CD4-positive, alpha-beta T cell treated with Interferon gamma for 1 hour (primary cell): ENCODE measurements at regions not wholly inside any gene's neighbourhood (a gene's known extent, or its start where the extent isn't known, plus 50 kb on each side); places are given as distances from the start of the nearest gene placed in this dataset.

Experiments
- DNase-seq: peaks from one replicate; pipeline ENCODE4 v3.0.0-alpha.2; 2020

- no peak for DNase-seq
Observed at GRCh38 chr4:14184265-14184664, 556.7 kb upstream of the BOD1L1 start.

DNA sequence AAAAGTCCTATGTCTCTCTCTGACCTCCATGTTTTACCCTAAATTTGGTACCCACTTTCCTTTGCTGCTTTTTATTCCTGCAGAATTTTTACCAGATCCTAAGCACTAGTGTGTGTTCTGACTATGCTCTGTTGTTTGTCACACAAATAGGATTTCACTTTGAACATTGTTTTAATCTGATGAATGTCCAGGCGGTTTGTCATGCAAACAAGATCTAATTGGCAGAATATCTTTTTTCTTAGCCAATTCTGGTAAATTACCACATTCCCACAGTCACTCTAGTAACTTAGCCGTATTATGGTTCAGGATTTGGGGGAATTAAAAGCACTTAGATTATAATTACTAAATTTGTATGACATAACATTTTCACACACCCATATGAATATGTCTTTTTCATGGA lies 557.2 kb upstream of the BOD1L1 start:
- no peak for DNase-seq

DNA sequence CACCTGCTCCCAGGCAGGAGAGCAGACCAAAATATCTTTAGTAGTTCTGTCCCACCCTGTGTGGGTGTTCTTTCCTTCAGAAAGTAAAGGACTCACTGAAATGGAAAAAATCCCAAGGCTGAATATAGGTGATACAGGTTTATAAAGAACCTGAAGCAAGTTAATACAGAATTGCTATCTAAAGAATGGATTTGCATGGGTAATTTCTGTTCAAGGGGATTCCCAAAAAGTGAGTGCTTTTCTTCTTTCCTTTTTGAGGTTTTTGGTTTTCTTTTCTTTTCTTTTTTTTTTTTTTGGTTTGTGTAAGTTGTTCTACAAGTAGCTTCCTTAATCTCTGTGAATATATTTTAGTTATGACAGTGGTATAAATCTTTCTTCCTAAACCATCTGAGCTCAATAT lies 560.7 kb upstream of the BOD1L1 start:
- DNase-seq, result no peak

DNA sequence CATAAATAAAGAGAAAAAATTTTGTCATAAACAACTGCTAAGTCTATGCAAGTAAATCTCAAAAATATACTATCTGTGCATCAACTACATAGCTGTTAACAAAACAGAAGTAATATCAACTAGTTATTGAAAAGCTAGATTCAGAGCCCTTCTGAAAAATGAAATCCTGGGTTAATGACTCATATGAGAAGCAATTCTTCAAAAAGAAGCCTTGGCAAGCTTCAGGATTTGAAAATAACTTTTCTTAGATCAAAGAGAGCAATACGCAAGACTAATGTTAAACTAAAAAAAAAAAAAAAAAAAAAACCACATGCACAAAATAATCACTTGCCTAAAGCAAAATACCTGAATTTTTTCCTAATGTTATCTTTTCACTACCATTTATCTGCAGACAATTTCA lies 566.1 kb upstream of the BOD1L1 start:
- no peak for DNase-seq

DNA sequence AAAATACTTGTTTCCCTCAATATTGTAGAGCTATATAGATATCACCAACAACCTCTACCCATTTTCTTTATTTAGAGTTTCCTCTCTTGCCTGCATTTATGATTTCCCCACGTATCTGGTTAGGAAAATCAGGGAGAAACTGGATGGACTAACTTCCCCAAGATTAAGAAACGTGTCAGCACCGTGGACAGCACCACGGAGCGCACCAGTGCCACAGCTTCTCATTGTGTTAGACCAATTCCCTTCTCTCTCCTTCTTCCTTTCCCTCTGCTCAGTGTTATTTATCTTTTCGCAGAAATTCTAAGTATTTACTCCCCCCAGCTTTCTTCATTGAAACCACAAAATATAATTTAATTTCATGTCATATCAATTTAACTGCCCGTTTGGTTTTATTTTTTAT lies 568.6 kb upstream of the BOD1L1 start:
- DNase-seq, result no peak

GRCh38 chr4:14215116-14215770 lies 587.7 kb upstream of the BOD1L1 start:
- no peak for DNase-seq

- DNase-seq, result no peak
Observed at GRCh38 chr4:14217401-14217800, 589.9 kb upstream of the BOD1L1 start.

DNA sequence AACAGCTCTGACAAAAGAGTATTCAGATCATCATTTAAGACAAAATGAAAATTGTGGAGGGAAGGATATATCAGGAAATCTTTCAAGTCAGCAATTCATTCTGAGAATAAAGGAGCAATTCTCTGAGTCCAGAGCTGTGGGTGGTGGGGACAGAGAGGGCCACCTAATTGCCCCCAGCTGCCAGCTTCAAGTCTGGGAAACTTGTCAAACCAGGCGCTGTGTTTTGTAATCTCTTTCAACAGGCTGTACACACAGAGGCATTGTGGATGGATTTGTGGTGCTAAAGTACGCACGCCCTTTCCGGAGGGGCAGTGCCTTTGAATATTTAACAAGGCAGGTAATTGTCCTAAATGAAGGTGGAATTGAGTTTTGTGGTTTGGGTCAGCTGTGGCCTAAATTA lies 591.1 kb upstream of the BOD1L1 start:
- DNase-seq, result no peak

- DNase-seq, result no peak
Observed at GRCh38 chr4:14221176-14221575, 593.7 kb upstream of the BOD1L1 start.

GRCh38 chr4:14222377-14223029 lies 595.0 kb upstream of the BOD1L1 start:
- DNase-seq, result no peak

DNA sequence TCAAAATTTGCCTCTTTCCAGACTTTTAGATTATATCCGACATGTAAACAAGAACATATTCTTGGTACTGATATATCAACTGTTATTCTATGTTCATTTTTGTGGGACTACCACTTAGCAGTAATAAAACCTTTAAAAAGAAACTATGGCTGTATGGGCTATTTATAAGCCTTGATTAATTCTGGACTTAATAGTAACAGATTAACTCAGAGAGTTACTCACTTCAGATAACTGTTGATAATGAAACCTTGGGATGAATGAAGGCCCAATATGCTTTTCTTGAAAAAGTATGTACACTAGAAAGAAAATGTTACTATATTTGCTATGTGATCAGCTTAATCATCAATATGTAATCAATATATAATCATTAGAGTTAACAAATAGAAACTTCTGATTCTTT lies 595.9 kb upstream of the BOD1L1 start:
- DNase-seq, result no peak

DNA sequence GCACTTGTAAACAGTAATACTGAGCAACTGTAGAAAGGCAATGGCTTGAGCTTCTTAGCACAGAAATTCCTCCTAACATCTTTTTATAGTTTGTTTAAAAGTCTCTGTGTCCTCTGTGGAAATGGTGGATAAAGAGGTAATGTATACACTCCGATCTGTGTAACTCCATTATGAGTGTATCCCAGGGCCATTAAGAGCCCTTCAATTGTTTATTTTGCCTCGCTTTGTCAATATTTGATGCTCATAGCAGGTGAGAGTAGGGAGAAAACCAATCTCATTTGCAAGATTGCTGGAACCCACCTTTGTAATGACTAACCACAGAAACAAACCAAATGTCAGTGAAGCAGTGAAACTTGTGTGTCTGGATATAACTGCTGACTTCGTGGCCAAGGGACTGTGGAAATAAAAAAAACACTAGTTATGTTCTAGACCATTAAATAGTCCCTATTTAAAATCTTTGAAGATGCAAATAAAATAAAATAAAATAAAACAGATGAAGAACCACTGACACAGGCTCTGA lies 598.2 kb upstream of the BOD1L1 start:
- DNase-seq, result no peak

DNA sequence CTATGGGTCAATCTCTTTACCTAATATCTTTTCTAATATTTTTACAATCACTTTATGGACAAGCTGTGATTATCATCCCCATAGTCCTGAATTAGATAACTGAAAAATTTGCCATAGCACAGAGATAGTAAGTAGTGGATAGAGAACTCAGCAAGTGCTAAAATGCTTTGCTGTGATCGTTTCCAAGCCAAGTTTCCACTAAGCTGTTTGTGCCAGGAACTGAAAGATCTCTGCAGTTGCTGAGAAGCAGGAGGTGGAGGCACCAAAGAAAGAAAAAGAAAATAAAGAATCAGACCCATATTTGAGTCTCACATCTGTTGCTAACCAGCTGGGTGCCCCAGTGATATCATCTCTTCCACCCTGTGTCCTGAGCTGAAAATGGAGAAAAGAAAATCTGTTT lies 605.6 kb upstream of the BOD1L1 start:
- DNase-seq, result no peak

DNA sequence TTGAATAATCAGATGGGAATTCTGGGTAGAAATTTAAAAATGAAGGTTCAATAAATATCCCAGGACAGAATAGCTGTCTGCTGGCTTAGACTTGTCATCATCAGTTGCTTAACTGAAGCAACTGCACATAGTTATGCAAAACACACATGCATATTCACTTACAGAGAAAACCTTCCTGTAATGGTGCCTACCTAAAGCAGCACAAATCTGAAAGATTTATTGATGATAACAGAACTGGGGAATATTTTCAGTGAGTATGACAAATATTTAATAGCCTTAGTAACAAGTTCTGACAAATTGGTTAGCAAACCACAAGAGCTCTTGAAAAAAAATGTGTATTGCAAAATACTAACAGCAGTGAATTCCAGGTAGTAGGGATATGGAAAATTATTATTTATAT lies 606.8 kb upstream of the BOD1L1 start:
- no peak for DNase-seq

DNA sequence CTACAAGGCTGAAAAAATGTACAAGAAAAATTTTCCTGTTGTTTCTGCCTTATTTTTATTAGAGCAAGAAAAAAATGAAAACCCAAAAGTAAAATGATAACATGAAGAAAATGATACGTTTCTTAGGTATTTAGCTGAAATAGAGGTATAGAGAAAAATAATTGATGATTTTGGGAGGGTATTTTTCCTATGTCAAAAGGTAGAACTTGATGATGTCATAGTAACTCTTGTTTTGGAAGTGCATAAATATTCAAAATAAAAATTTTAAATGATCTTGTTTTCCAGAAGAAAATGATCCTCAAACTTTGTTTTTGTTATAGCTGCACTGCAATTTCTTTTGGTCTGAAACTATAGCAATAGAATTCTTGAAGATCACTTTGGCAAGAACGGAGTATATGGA lies 608.8 kb upstream of the BOD1L1 start:
- DNase-seq, result no peak

DNA sequence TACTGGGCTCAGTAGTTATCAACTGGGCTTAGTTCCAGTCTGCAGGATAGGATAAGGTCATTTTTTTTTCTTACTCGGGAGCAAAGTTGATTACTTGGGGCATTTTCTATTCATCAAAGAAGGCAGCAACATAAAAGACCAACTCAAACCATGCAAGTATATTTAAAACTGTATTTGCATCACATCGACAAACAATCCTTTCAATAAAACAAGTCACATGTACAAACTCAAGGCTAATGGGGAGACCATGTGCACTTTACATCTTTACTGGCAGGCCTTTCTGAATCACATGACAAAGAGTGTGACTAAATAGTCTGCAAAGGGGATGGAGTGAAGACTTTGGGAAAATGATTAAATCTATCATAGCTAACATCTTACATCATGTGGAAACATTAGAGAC lies 610.4 kb upstream of the BOD1L1 start:
- no peak for DNase-seq

GRCh38 chr4:14241574-14241973 lies 614.0 kb upstream of the BOD1L1 start:
- no peak for DNase-seq

- DNase-seq, result no peak
Observed at GRCh38 chr4:14247767-14248166, 620.2 kb upstream of the BOD1L1 start.

DNA sequence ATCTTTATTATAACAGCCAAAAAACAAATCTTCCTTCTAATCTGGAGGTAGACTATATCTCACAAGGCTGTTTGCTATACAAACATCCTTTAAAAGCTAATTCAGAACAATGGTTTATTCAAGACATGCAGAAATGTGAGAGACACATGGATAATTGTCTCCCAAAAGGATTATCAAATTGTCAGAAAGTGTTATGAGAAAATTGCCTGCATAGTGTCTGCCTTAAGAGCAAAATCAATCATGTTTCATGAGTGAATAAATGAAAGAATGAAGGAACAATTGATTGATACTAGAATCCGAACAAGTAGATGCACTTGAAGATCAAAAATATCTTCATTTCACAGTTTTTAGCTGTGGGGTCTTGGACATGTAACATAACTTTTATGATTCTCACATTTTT lies 621.7 kb upstream of the BOD1L1 start:
- DNase-seq, result no peak

- DNase-seq, result no peak
Observed at GRCh38 chr4:14254252-14254651, 626.7 kb upstream of the BOD1L1 start.

DNA sequence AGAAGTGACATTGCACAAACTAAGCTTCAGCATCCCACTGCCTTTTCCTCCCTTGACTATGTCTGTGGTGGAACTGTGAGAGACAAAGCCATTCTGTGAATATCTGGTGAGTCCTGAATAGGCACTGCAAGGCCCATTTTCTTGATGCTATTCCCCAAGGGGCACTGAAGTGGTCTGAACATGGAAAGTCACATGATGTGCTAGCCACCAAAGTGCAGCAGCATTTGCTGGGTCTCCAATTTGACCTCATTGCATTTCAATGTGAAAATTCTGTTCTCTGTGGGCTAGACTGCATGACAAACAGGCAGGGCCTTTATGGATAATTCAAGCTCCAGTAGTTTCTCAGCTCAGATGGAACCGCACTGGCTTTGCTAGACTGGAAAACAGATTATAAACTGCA lies 627.4 kb upstream of the BOD1L1 start:
- no peak for DNase-seq

- DNase-seq, result no peak
Observed at GRCh38 chr4:14257903-14258302, 630.4 kb upstream of the BOD1L1 start.

DNA sequence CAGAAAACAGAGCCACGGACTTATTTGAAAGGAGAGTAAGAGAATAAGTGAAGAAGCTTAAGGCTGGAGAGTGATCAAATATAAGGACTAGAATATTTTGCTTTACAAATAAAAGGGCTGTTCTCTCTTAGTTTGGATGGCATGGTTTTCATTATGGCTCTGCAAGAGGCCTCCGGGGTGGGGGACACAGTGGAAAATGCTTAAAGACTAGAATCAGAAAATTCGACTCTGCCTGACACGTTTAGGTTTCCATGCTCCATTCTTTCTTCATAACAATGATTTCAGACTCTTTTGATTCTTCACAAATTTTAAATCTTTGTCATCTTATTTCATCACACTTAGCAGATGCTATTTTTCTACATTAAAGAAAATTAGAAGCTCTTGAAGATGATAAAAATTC lies 632.4 kb upstream of the BOD1L1 start:
- no peak for DNase-seq

DNA sequence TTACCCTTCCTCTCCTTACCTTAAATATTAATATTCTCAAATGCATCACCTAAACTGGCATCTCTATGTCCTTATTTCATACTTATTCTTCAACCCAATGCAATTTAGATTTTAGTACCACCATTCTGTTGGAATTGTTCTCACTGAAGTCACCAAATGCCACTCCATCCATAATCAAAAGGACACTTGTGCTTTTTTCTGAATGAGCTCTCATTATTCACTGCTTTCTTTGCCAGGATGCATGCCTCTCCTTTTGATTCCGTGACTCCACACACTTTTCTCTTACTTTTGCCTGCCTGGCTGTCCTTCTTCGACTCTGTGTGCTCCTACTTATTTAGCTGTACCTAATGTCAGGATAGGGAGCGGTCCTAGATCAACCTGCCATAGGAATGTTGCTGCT lies 633.1 kb upstream of the BOD1L1 start:
- no peak for DNase-seq

GRCh38 chr4:14262221-14262620 lies 634.7 kb upstream of the BOD1L1 start:
- no peak for DNase-seq
